OCI-LY1 (cell line): ENCODE measurements at regions not wholly inside any gene's neighbourhood (a gene's known extent, or its start where the extent isn't known, plus 50 kb on each side); places are given as distances from the start of the nearest gene placed in this dataset.

ENCODE experiments used
- EZH2 ChIP-seq: fragments of 200-600 bp; sonication (generic), shearing (Covaris generic); IDR thresholded peaks from 2 replicates; pipeline ENCODE4 v1.8.0; 2017; ENCODE audit warnings: borderline replicate concordance, mixed run types, mild to moderate bottlenecking, antibody characterized with exemption, low read length, moderate library complexity, mixed read lengths
- TF ChIP-seq, protein P1 (sequence below): fragments of 200-600 bp; sonication (generic), shearing (Covaris generic); IDR thresholded peaks from 2 replicates; pipeline ENCODE4 v1.5.1; 2017; ENCODE audit warnings: mild to moderate bottlenecking, antibody characterized with exemption, low read length, moderate library complexity, mixed read lengths

DNA sequence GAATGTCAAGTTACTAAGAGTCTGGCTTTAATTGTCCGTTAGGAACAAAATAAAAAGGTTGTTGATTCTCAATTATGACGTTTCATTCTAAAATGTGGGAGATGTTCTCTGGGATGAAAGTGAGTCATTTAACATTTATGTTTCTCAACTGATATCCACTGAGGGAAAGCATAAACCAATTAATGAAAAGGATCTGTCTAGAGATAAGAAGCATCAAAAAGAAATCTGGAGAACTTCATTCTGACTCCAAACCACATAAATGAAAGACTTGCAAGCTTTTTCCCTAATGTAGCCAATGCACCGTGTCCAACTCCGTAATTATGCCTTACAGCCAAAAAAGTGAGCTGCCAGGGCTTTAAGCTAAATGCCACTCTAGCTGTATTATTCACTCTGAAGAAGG is 654.2 kb downstream of the TLE1 start:
- TF ChIP-seq, protein P1, sequence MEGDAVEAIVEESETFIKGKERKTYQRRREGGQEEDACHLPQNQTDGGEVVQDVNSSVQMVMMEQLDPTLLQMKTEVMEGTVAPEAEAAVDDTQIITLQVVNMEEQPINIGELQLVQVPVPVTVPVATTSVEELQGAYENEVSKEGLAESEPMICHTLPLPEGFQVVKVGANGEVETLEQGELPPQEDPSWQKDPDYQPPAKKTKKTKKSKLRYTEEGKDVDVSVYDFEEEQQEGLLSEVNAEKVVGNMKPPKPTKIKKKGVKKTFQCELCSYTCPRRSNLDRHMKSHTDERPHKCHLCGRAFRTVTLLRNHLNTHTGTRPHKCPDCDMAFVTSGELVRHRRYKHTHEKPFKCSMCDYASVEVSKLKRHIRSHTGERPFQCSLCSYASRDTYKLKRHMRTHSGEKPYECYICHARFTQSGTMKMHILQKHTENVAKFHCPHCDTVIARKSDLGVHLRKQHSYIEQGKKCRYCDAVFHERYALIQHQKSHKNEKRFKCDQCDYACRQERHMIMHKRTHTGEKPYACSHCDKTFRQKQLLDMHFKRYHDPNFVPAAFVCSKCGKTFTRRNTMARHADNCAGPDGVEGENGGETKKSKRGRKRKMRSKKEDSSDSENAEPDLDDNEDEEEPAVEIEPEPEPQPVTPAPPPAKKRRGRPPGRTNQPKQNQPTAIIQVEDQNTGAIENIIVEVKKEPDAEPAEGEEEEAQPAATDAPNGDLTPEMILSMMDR = no peak
- TF ChIP-seq EZH2 = no peak
